NCI-H128 (cell line): ENCODE measurements at regions not wholly inside any gene's neighbourhood (a gene's known extent, or its start where the extent isn't known, plus 50 kb on each side); places are given as distances from the start of the nearest gene placed in this dataset.
A peak's percentile ranks its signal among the peaks of the same experiment; 100 is the strongest.
"Not testable (repeated sequence)": the region's sequence is repeated elsewhere in the genome, so short reads cannot be mapped to it uniquely, and the experiment has no call there.

ENCODE experiments used
- DNase-seq: peaks from one replicate; lab custom pipeline; 2025; ENCODE audit not compliant: unreplicated experiment; lab: John Stamatoyannopoulos, UW

- DNase-seq = no peak
Observed at GRCh38 chr11:10973416-10973815, 115.6 kb upstream of the ZBED5 start.

- DNase-seq = no peak
Observed at GRCh38 chr11:10970926-10971325, 113.1 kb upstream of the ZBED5 start.

GRCh38 chr11:10969387-10969786, 111.5 kb upstream of the ZBED5 start:
- DNase-seq = no peak

GRCh38 chr11:10956884-10957283, 99.0 kb upstream of the ZBED5 start:
- DNase-seq = not testable (repeated sequence)

DNA sequence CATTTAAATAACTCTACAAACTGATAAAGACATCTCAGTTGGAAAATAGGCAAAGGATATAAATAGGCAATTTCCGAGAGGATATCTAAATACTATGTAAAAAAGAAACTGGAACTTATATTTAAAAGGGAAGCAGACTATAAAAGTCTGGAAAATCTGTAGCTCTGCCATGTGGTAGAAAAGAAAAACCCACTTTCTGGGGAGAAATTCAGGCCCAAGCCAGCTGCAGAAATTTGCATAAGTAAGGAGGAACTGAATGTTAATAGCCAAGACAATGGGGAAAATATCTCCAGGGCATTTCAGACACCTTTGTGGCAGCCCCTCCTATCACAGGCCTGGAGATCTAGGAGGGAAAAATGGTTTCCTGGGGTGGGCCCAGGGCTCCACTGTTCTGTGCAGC, 97.8 kb upstream of the ZBED5 start:
- DNase-seq = no peak

- DNase-seq = no peak
Observed at GRCh38 chr11:10954184-10954583, 96.3 kb upstream of the ZBED5 start.

- no peak for DNase-seq
Observed at GRCh38 chr11:10952872-10953271, 95.0 kb upstream of the ZBED5 start.

DNA sequence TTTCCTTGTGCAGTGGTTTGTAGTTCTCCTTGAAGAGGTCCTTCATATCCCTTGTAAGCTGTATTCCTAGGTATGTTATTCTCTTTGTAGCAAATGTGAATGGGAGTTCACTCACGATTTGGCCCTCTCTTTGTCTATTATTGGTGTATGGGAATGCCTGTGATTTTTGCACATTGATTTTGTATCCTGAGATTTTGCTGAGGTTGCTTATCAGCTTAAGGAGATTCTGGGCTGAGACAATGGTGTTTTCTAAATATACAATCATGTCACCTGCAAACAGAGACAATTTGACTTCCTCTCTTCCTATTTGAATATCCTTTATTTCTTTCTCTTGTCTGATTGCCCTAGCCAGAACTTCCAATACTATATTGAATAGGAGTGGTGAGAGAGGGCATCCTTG, 90.1 kb upstream of the ZBED5 start:
- DNase-seq = not testable (repeated sequence)

GRCh38 chr11:10946072-10946471, 88.2 kb upstream of the ZBED5 start:
- no peak for DNase-seq

GRCh38 chr11:10945196-10945595, 87.3 kb upstream of the ZBED5 start:
- no peak for DNase-seq

DNA sequence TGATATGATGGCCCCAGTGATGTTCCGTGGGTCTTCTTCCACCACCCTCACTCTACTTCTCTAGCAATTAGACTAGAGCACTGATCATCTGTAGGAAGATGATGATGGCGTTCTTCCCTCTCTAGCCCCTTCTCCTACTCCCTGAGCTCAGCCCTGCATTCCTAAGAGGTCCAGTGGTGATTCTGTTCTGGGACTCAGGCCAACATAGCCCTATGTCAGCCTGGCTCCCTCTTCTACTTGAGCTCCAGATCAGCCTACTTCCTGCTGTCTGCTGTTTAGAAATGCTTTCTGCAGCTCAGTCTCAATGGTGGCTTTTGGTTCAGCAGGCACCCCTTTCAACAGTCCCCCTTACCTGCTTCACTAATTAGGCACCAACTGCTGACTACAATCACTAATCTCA, 86.1 kb upstream of the ZBED5 start:
- DNase-seq = no peak

DNA sequence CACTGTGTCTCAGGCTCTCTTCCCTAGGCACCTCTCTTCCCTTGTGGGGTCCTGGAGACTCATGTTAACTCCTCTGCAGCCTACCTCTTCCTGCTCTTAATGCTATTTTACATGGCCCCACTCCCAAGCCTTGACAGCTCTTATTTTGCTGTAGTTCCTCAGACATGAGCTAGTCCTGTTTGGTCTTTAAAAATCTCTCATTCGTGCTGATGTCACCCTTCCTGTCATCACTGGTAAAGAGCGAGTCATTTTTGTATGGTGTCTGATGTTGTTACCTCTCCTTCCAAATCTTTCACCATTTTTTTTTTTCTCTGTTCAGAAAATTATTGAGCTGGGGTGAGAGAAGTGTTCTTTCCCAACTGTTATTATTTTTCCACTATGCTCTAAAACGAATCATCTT, 84.8 kb upstream of the ZBED5 start:
- DNase-seq = no peak

GRCh38 chr11:10941871-10942270, 84.0 kb upstream of the ZBED5 start:
- no peak for DNase-seq

DNA sequence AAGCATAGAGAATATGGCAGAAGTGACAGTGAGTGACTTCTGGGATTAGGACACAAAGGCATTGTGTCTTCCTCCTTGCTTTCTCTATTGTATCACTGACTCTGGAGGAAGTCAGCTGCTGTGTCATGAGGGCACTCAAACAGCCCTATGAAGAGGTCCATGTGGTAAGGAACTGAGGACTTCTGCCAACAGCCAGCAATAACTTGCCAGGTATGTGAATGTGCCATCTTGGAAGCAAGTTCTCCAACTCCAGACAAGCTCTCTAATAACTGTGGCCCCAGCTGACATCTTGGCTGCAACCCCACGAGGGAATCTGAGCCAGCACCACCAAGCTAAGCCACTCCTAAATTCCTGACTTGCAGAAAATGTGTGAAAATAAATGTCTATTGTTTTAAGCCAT, 83.6 kb upstream of the ZBED5 start:
- DNase-seq = no peak

GRCh38 chr11:10938650-10939387, 81.0 kb upstream of the ZBED5 start:
- DNase-seq = no peak

GRCh38 chr11:10938231-10938630, 80.4 kb upstream of the ZBED5 start:
- no peak for DNase-seq

- DNase-seq = no peak
Observed at GRCh38 chr11:10937385-10937771, 79.5 kb upstream of the ZBED5 start.

- DNase-seq = no peak
Observed at GRCh38 chr11:10936626-10937384, 79.0 kb upstream of the ZBED5 start.

DNA sequence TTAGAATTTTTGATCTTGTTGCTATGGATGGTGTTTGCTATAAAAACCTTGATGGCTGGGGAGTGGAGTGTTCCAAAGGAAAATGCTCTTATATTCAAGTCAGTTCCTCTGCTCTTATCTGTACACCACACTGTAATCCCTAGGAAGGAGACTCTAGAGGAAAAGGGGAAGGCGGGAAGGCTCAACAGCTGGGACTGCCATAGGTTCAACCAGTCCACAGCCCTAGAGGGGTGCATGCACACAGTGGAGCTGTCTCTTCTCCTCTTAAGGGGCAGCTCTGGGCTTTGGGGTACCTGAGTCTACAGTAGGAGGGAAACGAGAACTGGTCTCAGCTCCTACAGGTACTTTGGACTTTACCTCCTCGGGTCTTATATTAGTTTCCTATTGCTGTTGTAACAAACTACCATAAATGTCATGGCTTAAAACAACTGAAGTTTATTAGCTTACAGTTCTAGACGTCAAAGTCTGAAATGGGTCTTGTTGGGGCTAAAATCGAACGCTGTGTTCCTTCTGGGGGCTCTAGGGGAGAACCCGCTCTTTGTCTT, 77.2 kb upstream of the ZBED5 start:
- DNase-seq = no peak

- no peak for DNase-seq
Observed at GRCh38 chr11:10934293-10934860, 76.5 kb upstream of the ZBED5 start.

DNA sequence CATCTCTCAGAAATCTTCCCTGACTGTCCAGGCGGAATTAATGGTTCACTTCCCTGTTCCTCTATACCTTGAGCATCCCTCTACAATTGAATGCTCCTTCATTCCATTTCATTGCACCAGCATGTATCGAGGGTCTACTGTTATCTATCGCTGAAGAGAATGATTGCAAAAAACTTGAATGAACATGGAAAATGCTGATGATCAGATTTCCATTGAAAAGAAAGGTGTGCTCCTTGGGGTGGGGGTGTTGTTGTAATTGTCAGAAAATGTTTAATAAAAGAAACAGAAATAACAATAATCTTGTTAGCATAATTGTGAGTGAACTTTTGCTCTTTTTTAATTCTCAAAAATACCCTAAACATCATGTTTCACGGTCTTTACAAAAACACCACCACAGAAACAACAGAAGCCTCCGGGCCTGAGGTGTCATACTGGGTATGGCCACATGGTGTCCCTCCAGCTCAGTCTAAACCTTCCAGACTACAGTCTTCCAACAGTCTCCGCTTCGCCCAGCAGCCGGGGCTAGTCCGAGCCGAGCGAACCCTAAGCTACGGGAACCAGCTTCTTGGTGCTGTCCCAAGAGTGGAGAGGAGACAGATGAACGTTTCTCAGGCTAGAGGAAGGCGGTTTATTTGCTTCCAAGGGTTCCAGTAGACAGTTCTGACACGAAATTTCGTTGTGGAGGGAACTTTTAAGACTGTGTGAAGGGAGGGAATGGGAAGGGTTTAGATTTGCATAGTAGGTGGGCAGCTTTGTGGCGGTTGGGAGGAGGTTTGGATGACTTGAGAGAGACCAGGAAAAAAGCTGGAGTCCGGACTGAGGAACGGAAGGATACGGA, 75.8 kb upstream of the ZBED5 start:
- DNase-seq = peak; percentile 80
